ENCODE measurements at regions not wholly inside any gene's neighbourhood (a gene's known extent, or its start where the extent isn't known, plus 50 kb on each side); places are given as distances from the start of the nearest gene placed in this dataset.

- Mint-ChIP-seq H3K4me3 (no peak overlapping the region), H3K27me3 (peaks cover 22% of the 10 kb centered on the region), H3K4me1 (no peaks in the 10 kb centered on the region), H3K36me3 (no peaks in the 10 kb centered on the region), H3K27ac (no peak overlapping the region), H3K9me3 (no peaks in the 10 kb centered on the region)
- POLR2A ChIA-PET, result no interaction called here
- ATAC-seq (ENCODE audit: low read depth) (no peak), DNase-seq (no peak)
Measured at GRCh38 chr5:62143268-62144229, 162.5 kb upstream of the KIF2A start.

DNA sequence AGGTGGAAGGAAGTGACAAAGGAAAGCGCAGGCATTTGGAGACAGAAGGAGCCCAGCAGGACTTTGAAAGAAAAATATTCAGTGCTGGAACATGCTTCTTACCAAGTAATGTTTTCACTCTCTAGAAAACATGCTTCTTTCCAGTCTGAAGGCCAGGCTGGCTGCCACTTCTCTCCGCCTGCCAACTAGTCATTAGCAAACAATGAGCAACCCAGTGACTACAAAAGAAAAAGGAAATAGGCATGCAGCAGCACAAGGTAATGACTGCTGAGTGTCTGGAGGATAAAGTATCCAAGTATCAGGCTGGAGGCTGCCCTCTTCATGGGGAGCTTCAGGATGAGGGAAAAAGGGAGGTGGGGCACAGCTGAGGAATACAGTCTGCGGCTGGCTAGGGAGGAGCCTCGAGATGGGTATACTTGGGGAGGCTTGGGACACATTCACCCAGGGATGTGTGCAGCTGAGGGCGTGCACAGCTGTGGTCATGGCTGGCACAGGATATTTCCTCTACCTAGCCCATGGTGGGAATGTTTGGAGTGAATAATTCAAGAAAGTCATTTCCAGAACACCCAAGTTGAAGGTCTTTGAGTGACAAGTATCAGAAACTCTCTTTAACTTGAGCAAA lies 161.5 kb upstream of the KIF2A start:
- Mint-ChIP-seq H3K27me3 (peaks cover 20% of the 10 kb centered on the region), H3K4me3 (no peak overlapping the region), H3K9me3 (no peaks in the 10 kb centered on the region), H3K36me3 (no peaks in the 10 kb centered on the region), H3K4me1 (no peaks in the 10 kb centered on the region), H3K27ac (no peak overlapping the region)
- DNase-seq (no peak), ATAC-seq (ENCODE audit: low read depth) (no peak)
- POLR2A ChIA-PET, result no interaction called here

DNA sequence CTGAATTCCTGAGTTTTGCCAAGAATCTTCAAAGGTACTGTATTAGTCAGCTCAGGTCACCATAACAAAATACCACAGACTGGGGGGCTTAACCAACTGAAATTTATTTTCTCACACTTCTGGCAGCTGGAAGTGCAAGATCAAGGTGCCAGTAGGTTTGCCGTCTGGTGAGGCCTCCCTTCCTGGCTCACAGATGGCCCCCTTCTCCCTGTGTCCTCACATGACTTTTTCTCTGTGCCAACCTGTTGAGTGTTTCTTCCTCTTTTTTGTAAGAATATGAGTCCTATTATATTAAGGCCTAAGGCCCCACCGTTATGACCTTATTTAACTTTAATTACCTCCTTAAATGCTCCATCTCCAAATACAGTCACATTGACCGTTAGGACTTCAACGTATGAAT lies 156.1 kb upstream of the KIF2A start:
- Mint-ChIP-seq H3K4me3 (no peak overlapping the region), H3K4me1 (no peaks in the 10 kb centered on the region), H3K9me3 (peaks cover 6% of the 10 kb centered on the region), H3K27ac (no peak overlapping the region), H3K36me3 (no peaks in the 10 kb centered on the region), H3K27me3 (peaks cover 5% of the 10 kb centered on the region)
- DNase-seq (no peak), ATAC-seq (ENCODE audit: low read depth) (no peak)
- POLR2A ChIA-PET, result no interaction called here

DNA sequence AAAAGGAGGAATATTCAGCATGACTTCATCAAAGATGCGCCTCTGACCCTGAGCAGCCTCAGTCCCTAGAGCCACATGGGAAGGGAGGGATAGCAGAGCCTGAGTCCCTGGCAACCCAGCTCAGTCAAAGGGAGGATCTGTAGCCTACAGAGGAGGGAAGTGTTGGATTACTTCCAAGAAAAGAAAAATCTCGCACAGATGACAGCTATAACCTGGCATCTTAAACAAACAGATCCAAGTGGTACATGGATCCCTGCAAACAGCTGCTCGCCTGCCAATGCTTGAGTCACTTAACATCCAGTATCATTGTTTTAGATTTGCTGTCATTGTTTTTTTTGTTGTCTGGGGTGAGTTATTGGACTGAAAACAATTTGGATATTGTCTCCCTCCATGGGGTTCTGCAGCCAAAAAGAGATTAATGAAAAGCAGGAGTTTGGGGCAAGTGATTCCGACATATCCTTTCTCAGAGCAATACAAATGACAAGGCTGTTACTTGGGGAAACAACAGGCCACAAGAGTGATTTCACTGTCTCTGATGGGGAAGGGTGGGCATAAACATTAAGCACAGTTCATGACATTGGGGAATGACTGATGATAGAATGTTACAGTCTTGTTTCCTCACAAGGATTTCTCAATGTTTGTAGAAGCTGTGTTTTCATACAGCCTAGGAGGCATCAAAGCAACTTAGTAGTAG lies 153.5 kb upstream of the KIF2A start:
- no peak overlapping the region for H3K4me3 Mint-ChIP-seq
- H3K36me3 Mint-ChIP-seq, result no peaks in the 10 kb centered on the region
- H3K4me1 Mint-ChIP-seq, result no peaks in the 10 kb centered on the region
- POLR2A ChIA-PET, result no interaction called here
- H3K27me3 Mint-ChIP-seq, result peaks cover 3% of the 10 kb centered on the region
- H3K9me3 Mint-ChIP-seq, result peaks cover 11% of the 10 kb centered on the region
- ATAC-seq (ENCODE audit: low read depth), result no peak
- H3K27ac Mint-ChIP-seq, result no peak overlapping the region
- DNase-seq, result no peak

GRCh38 chr5:62154758-62155157 lies 151.2 kb upstream of the KIF2A start:
- POLR2A ChIA-PET, result no interaction called here
- ATAC-seq (ENCODE audit: low read depth) (no peak), DNase-seq (no peak)
- no peak overlapping the region for H3K4me3 Mint-ChIP-seq
- H3K27me3 Mint-ChIP-seq, result no peaks in the 10 kb centered on the region
- no peaks in the 10 kb centered on the region for H3K4me1 Mint-ChIP-seq
- no peak overlapping the region for H3K27ac Mint-ChIP-seq
- H3K36me3 Mint-ChIP-seq, result no peaks in the 10 kb centered on the region
- H3K9me3 Mint-ChIP-seq, result peaks cover 13% of the 10 kb centered on the region

DNA sequence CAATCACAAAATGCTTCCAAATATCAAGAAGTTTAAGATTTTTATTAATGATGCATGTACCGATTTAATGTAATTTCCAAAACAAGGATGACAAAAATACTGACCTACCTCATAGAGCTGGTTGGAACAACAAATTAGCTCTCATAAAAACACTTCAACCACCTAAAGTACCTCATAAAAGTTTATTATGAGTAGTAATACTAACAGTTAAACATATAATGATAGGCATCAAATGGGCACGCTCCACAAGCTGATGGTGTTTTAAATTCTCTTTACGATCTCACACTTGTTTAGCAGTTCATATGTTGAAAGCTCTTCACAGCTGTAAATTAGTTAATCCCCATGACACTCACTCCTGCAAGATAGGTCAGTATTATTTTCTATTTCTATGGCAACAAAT lies 150.0 kb upstream of the KIF2A start:
- H3K27me3 Mint-ChIP-seq, result no peaks in the 10 kb centered on the region
- no peaks in the 10 kb centered on the region for H3K4me1 Mint-ChIP-seq
- peaks cover 13% of the 10 kb centered on the region for H3K9me3 Mint-ChIP-seq
- H3K27ac Mint-ChIP-seq, result no peak overlapping the region
- DNase-seq (no peak), ATAC-seq (ENCODE audit: low read depth) (no peak)
- H3K36me3 Mint-ChIP-seq, result no peaks in the 10 kb centered on the region
- POLR2A ChIA-PET, result no interaction called here
- H3K4me3 Mint-ChIP-seq, result no peak overlapping the region

GRCh38 chr5:62167561-62168057 lies 138.4 kb upstream of the KIF2A start:
- H3K4me3 Mint-ChIP-seq, result no peak overlapping the region
- ATAC-seq (ENCODE audit: low read depth) (no peak), DNase-seq (no peak)
- H3K4me1 Mint-ChIP-seq, result no peaks in the 10 kb centered on the region
- H3K36me3 Mint-ChIP-seq, result no peaks in the 10 kb centered on the region
- no peak overlapping the region for H3K27ac Mint-ChIP-seq
- POLR2A ChIA-PET, result no interaction called here
- H3K27me3 Mint-ChIP-seq, result peaks cover 2% of the 10 kb centered on the region
- H3K9me3 Mint-ChIP-seq, result peaks cover 2% of the 10 kb centered on the region

GRCh38 chr5:62168506-62169281 lies 137.3 kb upstream of the KIF2A start:
- Mint-ChIP-seq H3K36me3 (no peaks in the 10 kb centered on the region), H3K4me3 (no peak overlapping the region), H3K4me1 (no peaks in the 10 kb centered on the region), H3K27ac (no peak overlapping the region), H3K9me3 (no peaks in the 10 kb centered on the region), H3K27me3 (peaks cover 6% of the 10 kb centered on the region)
- no peak for DNase-seq
- ATAC-seq (ENCODE audit: low read depth), result no peak
- POLR2A ChIA-PET, result no interaction called here

GRCh38 chr5:62178258-62178657 lies 127.7 kb upstream of the KIF2A start:
- DNase-seq (no peak), ATAC-seq (ENCODE audit: low read depth) (no peak)
- peaks cover 11% of the 10 kb centered on the region for H3K27me3 Mint-ChIP-seq
- H3K9me3 Mint-ChIP-seq, result no peaks in the 10 kb centered on the region
- no peaks in the 10 kb centered on the region for H3K36me3 Mint-ChIP-seq
- POLR2A ChIA-PET, result no interaction called here
- no peak overlapping the region for H3K27ac Mint-ChIP-seq
- no peak overlapping the region for H3K4me3 Mint-ChIP-seq
- H3K4me1 Mint-ChIP-seq, result no peaks in the 10 kb centered on the region

DNA sequence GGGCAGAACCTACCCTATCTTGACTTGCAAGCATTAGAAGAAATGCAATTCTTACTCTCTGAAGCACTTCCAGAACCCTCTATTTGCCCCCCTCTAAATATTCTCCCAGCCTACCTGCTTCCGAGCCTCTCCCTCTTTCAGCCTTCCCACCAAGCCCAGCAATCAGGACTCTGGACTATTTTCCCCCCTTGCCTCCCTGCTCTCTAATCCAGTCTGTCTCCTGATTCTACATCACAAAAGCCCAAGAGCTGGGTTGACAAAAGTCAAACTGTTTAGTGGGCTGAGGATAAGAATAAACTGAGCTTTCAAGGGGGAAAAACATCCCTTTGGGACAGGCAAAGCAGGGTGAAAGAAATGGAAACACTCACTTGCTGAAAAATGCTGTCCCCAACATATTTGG lies 123.2 kb upstream of the KIF2A start:
- DNase-seq, result no peak
- H3K4me1 Mint-ChIP-seq, result no peaks in the 10 kb centered on the region
- no peak overlapping the region for H3K4me3 Mint-ChIP-seq
- H3K27ac Mint-ChIP-seq, result no peak overlapping the region
- peaks cover 9% of the 10 kb centered on the region for H3K27me3 Mint-ChIP-seq
- H3K9me3 Mint-ChIP-seq, result no peaks in the 10 kb centered on the region
- ATAC-seq (ENCODE audit: low read depth), result no peak
- no peaks in the 10 kb centered on the region for H3K36me3 Mint-ChIP-seq
- POLR2A ChIA-PET, result no interaction called here

DNA sequence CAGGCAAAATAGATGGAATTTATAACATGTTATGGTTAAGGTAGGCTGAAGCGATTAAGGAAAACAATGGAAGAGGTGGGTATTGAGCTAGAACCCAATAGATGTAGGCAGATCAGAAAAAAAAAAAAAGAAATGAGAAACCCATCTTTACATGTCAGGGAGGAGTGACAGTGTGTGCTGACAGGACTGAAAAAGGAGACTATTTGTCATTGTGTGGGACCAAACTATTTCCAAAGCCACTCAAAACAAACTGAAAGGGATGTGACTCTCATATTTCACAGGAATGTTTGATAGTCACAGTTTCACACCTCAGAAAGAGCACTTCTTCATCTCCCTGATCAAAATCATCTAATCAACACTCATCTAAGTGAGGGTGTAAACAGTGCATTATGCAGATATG lies 122.3 kb upstream of the KIF2A start:
- POLR2A ChIA-PET, result no interaction called here
- H3K27me3 Mint-ChIP-seq, result peaks cover under 1% of the 10 kb centered on the region
- H3K4me1 Mint-ChIP-seq, result no peaks in the 10 kb centered on the region
- no peaks in the 10 kb centered on the region for H3K9me3 Mint-ChIP-seq
- no peak for ATAC-seq (ENCODE audit: low read depth)
- no peaks in the 10 kb centered on the region for H3K36me3 Mint-ChIP-seq
- no peak overlapping the region for H3K4me3 Mint-ChIP-seq
- DNase-seq, result no peak
- no peak overlapping the region for H3K27ac Mint-ChIP-seq

- Mint-ChIP-seq H3K4me3 (no peak overlapping the region), H3K4me1 (no peaks in the 10 kb centered on the region), H3K9me3 (no peaks in the 10 kb centered on the region), H3K27me3 (no peaks in the 10 kb centered on the region), H3K27ac (no peak overlapping the region), H3K36me3 (no peaks in the 10 kb centered on the region)
- ATAC-seq (ENCODE audit: low read depth) (no peak), DNase-seq (no peak)
- POLR2A ChIA-PET, result no interaction called here
Measured at GRCh38 chr5:62184444-62184843, 121.6 kb upstream of the KIF2A start.

DNA sequence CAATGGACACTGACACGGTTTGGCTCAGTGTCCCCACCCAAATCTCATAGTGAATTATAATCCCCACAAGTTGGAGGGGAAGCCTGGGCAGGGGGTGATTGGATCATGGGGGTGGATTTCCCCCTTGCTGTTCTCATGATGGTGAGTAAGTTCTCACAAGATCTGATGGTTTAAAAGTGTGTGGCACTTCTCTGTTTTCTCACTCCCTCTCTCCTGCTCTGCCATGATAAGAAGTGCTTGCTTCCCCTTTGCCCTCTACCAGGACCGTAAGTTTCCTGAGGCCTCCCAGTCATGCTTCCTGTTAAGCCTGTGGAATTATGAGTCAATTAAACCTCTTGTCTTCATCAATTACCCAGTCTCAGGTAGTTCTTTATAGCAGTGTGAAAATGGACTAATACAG lies 115.8 kb upstream of the KIF2A start:
- Mint-ChIP-seq H3K4me3 (no peak overlapping the region), H3K27me3 (peaks cover 5% of the 10 kb centered on the region), H3K9me3 (peaks cover 9% of the 10 kb centered on the region), H3K36me3 (no peaks in the 10 kb centered on the region), H3K27ac (no peak overlapping the region), H3K4me1 (no peaks in the 10 kb centered on the region)
- DNase-seq (no peak), ATAC-seq (ENCODE audit: low read depth) (no peak)
- POLR2A ChIA-PET, result no interaction called here
